Gastrocnemius medialis (tissue), 4 donors: ENCODE measurements at regions not wholly inside any gene's neighbourhood (a gene's known extent, or its start where the extent isn't known, plus 50 kb on each side); places are given as distances from the start of the nearest gene placed in this dataset.

Source experiments
- ATAC-seq, 2 donors: fragments of 150-250 bp; one replicate each; pipeline ENCODE4 v1.9.1; 2016
- DNase-seq, 2 donors: peaks; one replicate each; pipeline ENCODE4 v3.0.0-alpha.2; 2019
- H3K27ac ChIP-seq, 4 donors: fragments of 200-600 bp; sonication (generic); 1 replicate in 1 of 4; 2 replicates in 3 of 4; pipeline ENCODE4 v1.5.1; 2016 to 2018; ENCODE audit warnings: mild to moderate bottlenecking in 2 of 4, moderate library complexity in 1 of 4
- H3K27me3 ChIP-seq, 3 donors: fragments of 200-600 bp; sonication (generic) in 2 of 3; 1 replicate in 1 of 3; 2 replicates in 2 of 3; pipeline versions ENCODE4 v1.5.1 to v1.6.0; 2016 to 2019; ENCODE audit warnings: mild to moderate bottlenecking in 1 of 3, moderate library complexity in 1 of 3
- H3K36me3 ChIP-seq, 2 donors: fragments of 200-600 bp; sonication (generic) in 1 of 2; one replicate each; pipeline ENCODE4 v1.5.1; 2017 to 2018
- H3K4me1 ChIP-seq, 2 donors: fragments of 200-600 bp; sonication (generic) in 1 of 2; one replicate each; pipeline ENCODE4 v1.5.1; 2016 to 2017; ENCODE audit warnings: mild to moderate bottlenecking in 2 of 2
- H3K4me3 ChIP-seq, 4 donors: fragments of 200-600 bp; sonication (generic) in 3 of 4; 1 replicate in 1 of 4; 2 replicates in 3 of 4; pipeline ENCODE4 v1.5.1; 2016 to 2019; ENCODE audit warnings: mild to moderate bottlenecking in 2 of 4
- H3K9me3 ChIP-seq, 3 donors: fragments of 200-600 bp; sonication (generic) in 2 of 3; 1 replicate in 1 of 3; 2 replicates in 2 of 3; pipeline ENCODE4 v1.5.1; 2016 to 2019
- POLR2A ChIP-seq, 2 donors: fragments of 450-650 bp; IDR thresholded peaks; one replicate each; pipeline ENCODE4 v1.6.1; 2017; ENCODE audit warnings: antibody characterized with exemption in 2 of 2, mild to moderate bottlenecking in 2 of 2, moderate library complexity in 2 of 2
- in situ Hi-C, 4 donors: fragments of 200-750 bp; cut with MboI; loops; one replicate each; pipeline versions ENCODE4 v1.15.0 to v1.8.0; 2017; ENCODE audit warnings: low sequenced_read_pairs in 4 of 4
- intact Hi-C: fragments of 100-400 bp; cut with DNase I; formaldehyde crosslinking; loops from one replicate; pipeline ENCODE4 v1.15.1; 2023; ENCODE audit warnings: low total_unique reads
- TF ChIP-seq, protein P1 (sequence below), 5 experiments: fragments of 450-650 bp in 3 of 5; fragments of 200-600 bp in 2 of 5; sonication (generic) in 2 of 5; IDR thresholded peaks in 4 of 5; conservative IDR thresholded peaks in 1 of 5; 1 replicate in 4 of 5; 2 replicates in 1 of 5; pipeline ENCODE4 v1.5.1; 2016 to 2019; ENCODE audit warnings: antibody characterized with exemption in 5 of 5, mild to moderate bottlenecking in 3 of 5, moderate library complexity in 3 of 5

- DNase-seq (no peak), ATAC-seq (no peak)
- no peaks in the 10 kb centered on the region for H3K27me3 ChIP-seq
- intact Hi-C loops: no loop called here
- H3K9me3 ChIP-seq: no peaks in the 10 kb centered on the region
- no peak for TF ChIP-seq POLR2A (IDR thresholded peaks at IDR 0.05)
- TF ChIP-seq, protein P1, sequence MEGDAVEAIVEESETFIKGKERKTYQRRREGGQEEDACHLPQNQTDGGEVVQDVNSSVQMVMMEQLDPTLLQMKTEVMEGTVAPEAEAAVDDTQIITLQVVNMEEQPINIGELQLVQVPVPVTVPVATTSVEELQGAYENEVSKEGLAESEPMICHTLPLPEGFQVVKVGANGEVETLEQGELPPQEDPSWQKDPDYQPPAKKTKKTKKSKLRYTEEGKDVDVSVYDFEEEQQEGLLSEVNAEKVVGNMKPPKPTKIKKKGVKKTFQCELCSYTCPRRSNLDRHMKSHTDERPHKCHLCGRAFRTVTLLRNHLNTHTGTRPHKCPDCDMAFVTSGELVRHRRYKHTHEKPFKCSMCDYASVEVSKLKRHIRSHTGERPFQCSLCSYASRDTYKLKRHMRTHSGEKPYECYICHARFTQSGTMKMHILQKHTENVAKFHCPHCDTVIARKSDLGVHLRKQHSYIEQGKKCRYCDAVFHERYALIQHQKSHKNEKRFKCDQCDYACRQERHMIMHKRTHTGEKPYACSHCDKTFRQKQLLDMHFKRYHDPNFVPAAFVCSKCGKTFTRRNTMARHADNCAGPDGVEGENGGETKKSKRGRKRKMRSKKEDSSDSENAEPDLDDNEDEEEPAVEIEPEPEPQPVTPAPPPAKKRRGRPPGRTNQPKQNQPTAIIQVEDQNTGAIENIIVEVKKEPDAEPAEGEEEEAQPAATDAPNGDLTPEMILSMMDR (IDR thresholded peaks at IDR 0.05 in 4 of 5, conservative IDR thresholded peaks at IDR 0.05 in 1 of 5): no peak
- peaks cover 0 to 7% of the 10 kb centered on the region in 2 donors for H3K4me1 ChIP-seq
- H3K4me3 ChIP-seq: no peak overlapping the region
- no peaks in the 10 kb centered on the region for H3K36me3 ChIP-seq
- in situ Hi-C loops: no loop called here
- no peak overlapping the region for H3K27ac ChIP-seq
These were observed 255.3 kb upstream of the CXXC4 start for GRCh38 chr4:104750008-104750407.

- no peak overlapping the region for H3K4me3 ChIP-seq
- no peaks in the 10 kb centered on the region for H3K27me3 ChIP-seq
- H3K4me1 ChIP-seq: peaks cover 0 to 7% of the 10 kb centered on the region in 2 donors
- in situ Hi-C loops: no loop called here
- TF ChIP-seq, protein P1 (IDR thresholded peaks at IDR 0.05 in 4 of 5, conservative IDR thresholded peaks at IDR 0.05 in 1 of 5): no peak
- TF ChIP-seq POLR2A (IDR thresholded peaks at IDR 0.05): no peak
- H3K9me3 ChIP-seq: no peaks in the 10 kb centered on the region
- no peak overlapping the region for H3K27ac ChIP-seq
- intact Hi-C loops: no loop called here
- ATAC-seq (no peak), DNase-seq (no peak)
- H3K36me3 ChIP-seq: no peaks in the 10 kb centered on the region
These were observed 256.8 kb upstream of the CXXC4 start for GRCh38 chr4:104751468-104751867.

DNA sequence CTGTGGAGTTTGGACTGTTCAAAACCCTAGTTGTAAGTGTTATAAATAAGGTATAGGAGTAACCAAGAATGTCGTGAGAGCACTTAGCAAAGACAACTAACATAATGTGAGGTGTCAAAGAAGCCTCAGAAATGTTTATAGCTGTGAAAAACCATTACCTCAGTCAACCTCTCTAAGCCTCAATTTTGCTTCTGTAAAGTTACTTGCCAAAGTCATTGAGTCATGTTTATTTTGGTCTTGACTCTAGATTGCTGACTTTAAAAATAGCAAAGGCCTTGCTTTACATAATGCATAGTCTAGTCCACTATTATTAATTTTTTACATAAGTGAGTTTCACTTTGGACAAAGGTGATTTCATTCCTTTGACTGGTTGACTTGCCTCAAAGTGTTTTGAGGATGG lies 257.6 kb upstream of the CXXC4 start:
- H3K36me3 ChIP-seq: no peaks in the 10 kb centered on the region
- no peak overlapping the region for H3K4me3 ChIP-seq
- no peaks in the 10 kb centered on the region for H3K27me3 ChIP-seq
- H3K9me3 ChIP-seq: no peaks in the 10 kb centered on the region
- TF ChIP-seq, protein P1 (IDR thresholded peaks at IDR 0.05 in 4 of 5, conservative IDR thresholded peaks at IDR 0.05 in 1 of 5): no peak
- TF ChIP-seq POLR2A (IDR thresholded peaks at IDR 0.05): no peak
- in situ Hi-C loops (no loop called here), intact Hi-C loops (no loop called here)
- no peak overlapping the region for H3K27ac ChIP-seq
- DNase-seq (no peak), ATAC-seq (peak in 1 of 2 donors; percentile 74)
- H3K4me1 ChIP-seq: peaks cover 0 to 7% of the 10 kb centered on the region in 2 donors

GRCh38 chr4:104756837-104757236 lies 262.1 kb upstream of the CXXC4 start:
- no peaks in the 10 kb centered on the region for H3K27me3 ChIP-seq
- H3K4me1 ChIP-seq: peaks cover 0 to 7% of the 10 kb centered on the region in 2 donors
- no peak overlapping the region for H3K27ac ChIP-seq
- in situ Hi-C loops: no loop called here
- ATAC-seq (no peak), DNase-seq (no peak)
- intact Hi-C loops: no loop called here
- H3K4me3 ChIP-seq: no peak overlapping the region
- no peak for TF ChIP-seq POLR2A (IDR thresholded peaks at IDR 0.05)
- TF ChIP-seq, protein P1 (IDR thresholded peaks at IDR 0.05 in 4 of 5, conservative IDR thresholded peaks at IDR 0.05 in 1 of 5): no peak
- no peaks in the 10 kb centered on the region for H3K9me3 ChIP-seq
- H3K36me3 ChIP-seq: no peaks in the 10 kb centered on the region

DNA sequence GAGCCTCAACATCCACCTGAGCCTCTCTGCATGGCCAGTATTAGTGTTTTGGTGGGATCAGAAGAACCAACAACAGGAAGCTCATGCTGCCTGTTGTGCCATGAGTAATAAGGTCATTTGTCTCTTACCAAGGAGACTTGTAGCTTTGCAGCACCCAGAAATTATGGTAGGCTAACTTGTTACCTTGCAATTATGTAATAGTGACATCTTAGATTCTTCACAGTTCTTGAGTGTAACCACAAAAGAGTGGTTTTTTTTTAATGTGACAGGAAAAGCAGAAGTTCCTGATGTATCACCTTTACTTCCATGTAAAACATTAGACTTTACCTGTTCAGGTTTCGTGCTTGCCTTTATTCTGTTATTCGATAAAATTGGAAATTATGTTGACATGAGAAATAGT lies 263.9 kb upstream of the CXXC4 start:
- DNase-seq (no peak), ATAC-seq (no peak)
- intact Hi-C loops: no loop called here
- Histone ChIP-seq H3K27me3 (no peaks in the 10 kb centered on the region), H3K27ac (no peak overlapping the region), H3K4me3 (no peak overlapping the region), H3K9me3 (no peaks in the 10 kb centered on the region), H3K36me3 (no peaks in the 10 kb centered on the region), H3K4me1 (peaks cover 0 to 4% of the 10 kb centered on the region in 2 donors)
- TF ChIP-seq, protein P1 (IDR thresholded peaks at IDR 0.05 in 4 of 5, conservative IDR thresholded peaks at IDR 0.05 in 1 of 5): no peak
- no peak for TF ChIP-seq POLR2A (IDR thresholded peaks at IDR 0.05)
- in situ Hi-C loops: no loop called here
